Hematopoietic multipotent progenitor cell treated with erythropoietin and hydrocortisone succinate and interleukin-3 and kit ligand, for 8 days (in vitro differentiated cells): ENCODE measurements at regions not wholly inside any gene's neighbourhood (a gene's known extent, or its start where the extent isn't known, plus 50 kb on each side); places are given as distances from the start of the nearest gene placed in this dataset.

Source experiments
- DNase-seq: peaks from one replicate; pipeline ENCODE4 v3.0.0-alpha.2; 2015

DNA sequence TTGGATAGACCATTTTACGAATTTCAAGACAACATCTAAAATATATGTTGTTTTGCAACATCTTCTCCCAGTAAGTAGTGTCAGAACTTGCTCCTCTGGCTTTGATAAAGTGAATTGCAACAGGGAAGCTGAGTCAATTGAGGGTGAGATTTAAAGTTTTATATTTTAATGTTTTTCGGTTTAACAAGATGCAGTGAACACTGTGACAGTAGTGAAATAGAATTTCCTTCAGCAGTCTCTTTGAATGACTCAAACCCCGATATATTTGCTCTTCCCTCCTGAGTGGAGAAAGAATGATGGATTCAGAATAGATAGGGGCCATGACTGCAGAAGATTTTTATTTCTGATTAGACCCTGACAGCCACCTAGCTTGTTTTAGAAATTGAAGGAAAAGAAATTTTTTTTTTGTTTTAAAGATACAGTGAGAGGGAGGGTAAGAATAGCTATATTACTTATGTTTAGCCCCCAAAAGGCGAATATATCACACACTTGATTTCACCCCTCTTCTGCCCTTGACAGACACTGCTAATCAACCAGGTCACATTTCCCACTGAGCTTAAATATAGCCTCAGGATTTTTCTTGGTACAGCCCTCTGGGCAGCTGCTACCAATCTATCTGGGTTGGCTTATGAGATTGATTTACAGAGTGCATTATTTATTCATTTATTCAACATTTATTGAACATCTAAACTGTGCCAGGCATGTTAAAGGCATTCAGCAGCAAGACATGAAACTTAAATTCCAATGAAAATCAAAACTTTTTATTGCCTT, 183.3 kb upstream of the ADAMTS9 start:
- DNase-seq, result no peak

DNA sequence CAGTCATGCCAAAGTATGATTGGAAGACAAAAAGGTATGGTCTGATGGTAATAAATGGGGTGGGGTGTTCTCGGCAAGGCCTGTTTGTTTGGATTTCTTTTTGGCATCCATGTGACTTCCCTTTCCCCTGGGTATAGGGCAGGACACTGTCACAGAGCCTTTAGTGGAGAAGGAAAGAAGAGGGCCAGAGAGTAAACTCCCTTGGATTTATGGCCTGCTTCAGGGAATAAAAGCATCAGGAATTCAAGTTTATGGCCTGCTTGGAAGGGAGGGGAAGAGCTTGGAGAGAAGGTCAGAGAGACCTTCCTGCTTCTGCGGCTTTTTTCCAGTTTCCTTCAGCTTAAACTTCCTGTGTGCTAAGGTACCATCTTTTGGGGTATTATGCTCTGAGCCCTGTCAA, 179.4 kb upstream of the ADAMTS9 start:
- DNase-seq, result no peak

DNA sequence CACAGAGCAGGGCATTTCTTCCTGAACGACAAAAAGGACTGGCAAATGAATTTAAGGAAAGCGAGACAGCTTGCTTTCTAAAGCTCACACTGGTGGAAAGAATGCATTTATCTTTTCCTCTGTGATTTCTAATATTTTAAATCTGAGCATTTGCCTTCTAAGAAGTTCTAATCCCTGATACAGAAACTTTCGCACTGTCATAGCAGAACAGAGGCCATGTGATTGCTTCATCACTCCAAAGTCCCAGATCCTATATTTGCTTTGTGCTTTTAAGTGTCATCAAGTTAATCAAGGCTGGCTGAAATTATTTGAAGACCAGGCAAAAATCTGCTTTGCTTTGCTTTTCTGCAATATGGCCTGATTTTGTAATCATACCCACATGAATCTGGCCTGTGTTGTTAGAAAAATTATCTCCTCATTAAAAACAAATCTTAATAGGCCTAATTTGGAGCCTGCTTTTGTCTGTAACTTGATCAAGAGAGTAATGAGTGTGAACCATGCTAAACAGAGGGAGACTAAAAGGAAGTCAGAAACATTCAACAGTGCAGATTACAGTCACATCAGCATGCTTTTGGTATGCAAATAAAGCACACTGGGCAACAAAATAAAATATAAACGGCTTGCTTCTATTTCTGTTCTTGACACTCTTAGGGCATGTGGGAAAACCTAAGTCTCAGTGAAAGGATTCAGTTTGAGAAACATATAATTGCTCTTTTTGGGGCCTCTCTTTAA, 178.2 kb upstream of the ADAMTS9 start:
- DNase-seq, result no peak

DNA sequence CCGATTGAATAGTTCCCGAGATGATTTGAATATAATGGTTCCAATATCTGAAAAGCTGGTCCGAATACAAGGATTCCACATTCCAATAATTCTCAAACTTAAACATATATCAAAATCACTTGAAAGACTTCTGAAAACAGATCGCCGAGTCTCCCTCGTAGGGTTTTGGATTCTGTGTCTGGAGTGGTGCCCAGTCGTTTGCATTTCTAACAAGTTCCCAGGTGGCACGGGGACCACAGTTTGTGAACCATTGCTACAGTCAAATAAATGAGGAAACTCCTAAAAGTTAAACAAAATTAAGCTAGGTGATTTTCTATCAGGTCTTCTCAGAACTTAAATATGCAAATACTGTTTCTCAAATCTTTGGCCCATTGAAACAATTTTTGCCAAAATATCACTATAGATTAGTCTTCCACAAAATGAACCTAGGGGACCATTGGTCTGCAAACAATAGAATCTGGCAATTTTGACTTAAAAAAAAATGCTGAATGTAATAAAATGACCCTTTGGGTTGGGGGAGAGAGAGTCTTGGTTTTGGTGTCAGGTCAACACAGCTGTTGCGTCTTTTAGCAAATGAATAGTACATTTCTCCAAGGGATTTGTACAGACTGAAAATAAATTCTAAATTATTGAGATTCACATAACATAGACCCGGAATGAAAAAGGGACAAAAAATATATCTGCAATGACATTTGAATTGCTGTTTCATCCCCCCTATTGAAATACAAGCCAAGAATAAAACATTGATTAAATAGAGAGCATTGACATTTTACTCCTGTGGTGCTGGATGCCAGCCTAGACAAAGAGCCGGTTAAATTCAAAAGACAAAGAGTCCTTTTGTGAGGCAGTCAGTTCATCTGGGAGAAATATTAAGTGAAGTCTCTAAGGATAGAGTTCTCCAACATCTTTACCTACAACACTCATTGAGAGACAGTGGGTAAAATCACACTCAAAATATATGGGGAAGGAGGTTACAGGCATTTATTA, 175.7 kb upstream of the ADAMTS9 start:
- no peak for DNase-seq

DNA sequence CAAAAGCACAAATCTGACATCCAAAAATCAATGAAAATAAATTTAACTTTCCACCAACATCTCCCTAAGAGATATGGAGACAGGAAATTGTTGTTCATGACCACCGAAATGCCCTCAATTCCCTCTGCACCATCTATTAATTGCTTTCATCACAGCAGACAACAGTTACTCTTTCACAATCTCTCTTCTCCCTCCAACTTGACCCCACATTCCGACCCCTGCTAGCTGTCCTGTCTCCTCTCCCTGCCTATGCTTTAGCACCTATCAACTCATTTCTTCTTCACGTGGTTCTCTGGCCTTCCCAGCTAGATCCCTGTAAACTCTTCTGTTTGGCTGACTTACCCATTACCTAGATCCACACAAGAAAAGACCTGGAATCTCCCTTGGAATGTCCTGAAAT, 173.9 kb upstream of the ADAMTS9 start:
- no peak for DNase-seq

DNA sequence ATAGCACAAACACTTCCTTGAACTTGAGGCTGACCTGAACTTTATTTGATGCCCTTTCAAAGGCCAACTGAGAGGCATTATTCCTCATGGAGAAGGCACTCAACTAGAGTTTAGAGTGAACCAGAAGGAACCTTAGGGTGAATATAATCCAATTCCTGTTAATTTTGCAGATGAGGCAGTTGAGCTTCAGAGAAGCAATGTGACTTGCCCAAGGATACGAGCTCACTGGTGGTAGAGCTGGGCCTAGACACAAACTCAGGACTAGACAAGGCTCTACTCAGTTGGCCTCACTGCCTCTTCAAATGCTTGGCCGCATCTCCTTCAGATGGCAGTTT, 172.7 kb upstream of the ADAMTS9 start:
- no peak for DNase-seq

DNA sequence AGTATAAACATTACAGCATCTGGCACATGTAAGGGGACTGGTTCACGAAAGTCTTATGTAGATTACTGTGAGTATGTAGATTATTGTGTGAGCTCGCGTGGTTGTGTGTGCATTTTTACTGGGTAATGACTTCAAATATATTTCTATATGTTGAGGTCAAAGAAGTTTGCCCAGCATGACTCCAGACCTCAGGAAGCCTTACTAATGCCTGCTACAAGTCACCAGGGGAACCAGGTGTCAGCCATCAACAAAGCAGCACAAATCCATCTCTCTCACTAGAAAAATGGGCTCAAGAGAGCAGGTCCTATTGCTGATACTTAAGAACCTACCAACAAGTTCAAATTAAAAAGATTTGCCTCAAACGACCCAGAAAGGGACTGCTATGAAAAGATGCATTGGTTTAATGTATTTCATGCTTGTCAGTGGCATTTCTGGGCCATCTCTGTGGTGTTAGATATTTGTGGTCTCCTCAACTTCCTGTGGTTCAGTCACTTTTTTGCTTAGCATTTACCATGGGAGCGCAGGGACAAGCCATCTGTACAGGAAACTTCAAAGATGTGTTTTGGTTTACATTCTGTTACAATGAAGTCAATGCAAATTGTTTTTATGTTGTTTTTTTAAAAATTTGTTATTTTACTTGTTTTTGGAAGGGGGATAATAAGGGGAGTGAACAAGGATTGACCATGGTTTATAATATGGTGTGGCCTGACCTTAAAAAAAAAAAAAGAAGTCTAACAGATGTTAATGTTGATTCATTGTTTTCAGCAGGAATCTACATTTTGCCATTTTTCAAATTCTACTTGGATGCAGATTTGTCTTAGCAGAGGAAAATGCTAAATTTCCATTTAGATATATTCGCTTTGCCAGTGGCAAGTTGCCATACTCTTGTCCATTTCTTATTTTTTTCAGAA, 172.1 kb upstream of the ADAMTS9 start:
- DNase-seq, result no peak

DNA sequence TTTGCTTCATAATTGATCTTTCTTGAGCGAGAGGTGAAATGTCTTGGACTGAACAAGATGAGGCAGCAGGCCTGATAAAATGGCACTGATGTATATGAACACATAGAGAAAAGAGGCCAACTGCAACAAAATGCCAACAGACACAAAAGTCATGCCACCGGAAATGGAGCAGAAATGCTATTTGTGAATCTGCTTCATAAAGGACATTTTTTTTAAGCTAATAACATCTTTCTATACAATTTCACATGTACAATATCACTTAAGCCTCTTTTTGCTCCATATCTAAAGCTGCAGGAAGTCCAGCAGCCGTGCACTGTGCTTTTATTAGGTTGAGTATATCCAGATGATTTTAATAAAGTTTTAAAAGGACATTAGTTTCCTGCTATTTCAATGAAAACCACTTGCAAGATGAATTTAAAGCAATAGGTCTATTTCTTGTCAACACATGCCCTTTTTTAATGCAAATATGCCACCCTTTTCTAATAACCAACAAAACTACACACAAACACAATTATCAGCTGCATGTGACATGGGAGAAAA, 169.2 kb upstream of the ADAMTS9 start:
- DNase-seq, result no peak

DNA sequence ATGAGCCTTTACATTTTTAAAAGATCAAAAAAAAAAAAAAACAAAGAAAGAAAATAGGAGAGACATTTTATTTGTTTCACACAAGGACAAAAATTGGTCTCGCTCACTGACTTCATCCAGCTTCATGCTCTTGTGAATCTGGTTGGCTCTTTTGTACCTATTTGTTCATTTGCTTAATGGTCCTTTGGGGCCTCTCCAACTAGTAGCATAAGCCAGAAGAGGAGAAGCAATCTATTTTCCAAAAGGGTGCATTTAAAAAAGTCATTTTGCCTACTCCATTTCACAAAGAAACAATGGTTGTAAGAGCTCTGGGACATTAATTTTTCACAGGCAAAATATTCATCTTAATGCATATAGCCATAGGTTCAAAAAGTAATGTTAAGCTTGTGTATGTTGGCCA, 168.3 kb upstream of the ADAMTS9 start:
- DNase-seq, result no peak

DNA sequence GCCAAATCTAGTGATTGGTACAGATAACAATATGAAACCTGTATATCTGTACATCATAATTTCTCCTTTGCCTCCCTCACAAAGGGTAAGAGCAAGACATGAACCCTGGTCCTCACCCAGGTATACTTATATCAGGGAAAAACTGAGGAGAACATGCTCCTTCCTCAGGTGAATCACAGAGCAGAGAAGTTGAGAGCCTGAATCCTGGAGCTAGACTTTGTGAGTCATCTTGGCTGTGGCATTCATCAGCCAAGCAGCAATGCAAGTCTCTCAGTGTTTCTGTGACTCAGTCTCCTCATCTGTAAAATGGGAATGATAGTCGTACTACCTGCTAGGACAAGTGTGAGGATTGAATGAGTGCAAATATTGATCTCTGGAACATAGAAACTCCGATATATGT, 165.7 kb upstream of the ADAMTS9 start:
- no peak for DNase-seq

DNA sequence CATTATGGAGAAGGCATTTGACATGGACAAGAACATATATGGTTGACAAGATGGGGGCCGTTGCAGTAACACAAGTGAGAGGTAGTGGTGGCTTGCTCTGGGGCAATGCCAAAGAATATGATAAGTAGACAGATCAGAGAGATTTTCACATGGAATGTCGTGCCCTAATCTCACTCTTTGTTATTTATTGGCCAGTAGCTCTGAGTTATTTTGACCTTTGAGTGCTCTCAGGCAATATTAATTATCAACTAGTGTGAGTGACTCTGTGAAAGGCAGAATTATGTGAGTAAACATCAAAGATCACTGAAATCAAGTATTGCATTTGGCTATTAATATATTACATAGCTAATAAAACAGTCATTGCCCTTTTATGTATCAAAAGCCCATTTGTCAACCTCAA, 164.9 kb upstream of the ADAMTS9 start:
- DNase-seq, result no peak

DNA sequence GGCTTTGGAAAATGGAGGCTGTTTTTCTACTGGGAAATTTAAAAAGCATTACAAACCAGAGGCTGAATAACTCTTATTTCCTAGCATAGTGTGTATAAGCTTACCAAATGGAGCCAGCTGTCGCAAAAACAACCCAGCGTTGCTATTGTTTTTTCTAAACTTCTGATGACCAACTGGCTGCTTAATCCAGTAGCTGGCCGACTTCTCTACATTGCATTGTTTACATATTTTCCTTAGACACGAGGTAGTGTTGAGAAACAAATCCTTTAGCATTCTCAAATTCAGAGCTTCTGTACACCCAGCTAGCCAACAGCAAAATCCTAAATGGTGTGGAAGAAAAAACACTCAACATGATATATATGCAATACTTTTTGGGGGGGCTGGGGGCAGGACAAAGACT, 161.0 kb upstream of the ADAMTS9 start:
- DNase-seq, result no peak

DNA sequence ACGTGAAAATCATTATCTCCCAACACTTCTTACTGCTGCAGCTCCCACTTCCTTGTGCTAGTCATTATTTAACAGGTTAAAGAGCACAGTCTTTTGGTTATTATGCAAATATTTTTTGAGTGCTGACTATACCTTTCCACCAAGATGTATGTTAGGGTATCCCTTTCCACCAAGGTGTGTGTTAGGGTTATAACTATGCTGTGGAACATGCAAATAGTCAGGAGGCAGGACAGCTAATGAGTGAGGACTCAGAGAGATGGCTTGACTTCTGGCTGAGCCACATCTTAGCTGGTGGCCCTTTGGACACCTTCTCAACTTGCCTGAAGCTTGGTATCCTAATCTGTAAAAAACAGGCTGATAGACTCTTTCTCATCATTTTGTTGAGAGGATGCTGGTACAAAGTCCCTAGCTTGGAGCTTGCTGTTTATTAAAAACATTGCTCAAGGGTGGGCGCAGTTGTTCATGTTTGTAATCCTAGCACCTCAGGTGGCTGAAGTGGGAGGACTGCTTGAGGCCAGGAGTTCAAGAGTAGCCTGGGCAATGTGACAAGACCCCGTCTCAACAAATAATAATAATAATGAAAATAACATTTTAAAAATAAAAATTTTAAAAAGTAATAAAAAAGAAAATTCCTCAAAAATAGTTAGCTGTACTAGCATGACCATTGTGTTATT, 160.5 kb upstream of the ADAMTS9 start:
- DNase-seq, result no peak

DNA sequence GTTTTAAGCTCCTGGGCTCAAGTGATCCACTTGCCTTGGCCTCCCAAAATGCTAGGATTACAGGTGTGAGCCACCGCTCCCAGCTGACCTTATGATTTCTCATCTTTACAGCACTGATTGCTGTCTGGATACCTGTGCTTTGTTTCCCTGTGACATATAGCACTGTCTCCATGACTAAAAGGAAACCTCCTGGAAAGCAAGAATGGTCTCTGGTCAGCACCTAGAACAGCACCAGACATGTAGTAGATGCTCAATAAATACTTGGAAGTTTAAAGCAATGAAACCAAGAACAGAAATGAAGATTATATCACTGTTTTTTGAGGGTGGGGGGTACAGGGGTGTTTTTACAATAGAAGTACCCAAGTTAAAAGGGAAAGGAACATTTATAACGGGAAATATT, 156.8 kb upstream of the ADAMTS9 start:
- no peak for DNase-seq

DNA sequence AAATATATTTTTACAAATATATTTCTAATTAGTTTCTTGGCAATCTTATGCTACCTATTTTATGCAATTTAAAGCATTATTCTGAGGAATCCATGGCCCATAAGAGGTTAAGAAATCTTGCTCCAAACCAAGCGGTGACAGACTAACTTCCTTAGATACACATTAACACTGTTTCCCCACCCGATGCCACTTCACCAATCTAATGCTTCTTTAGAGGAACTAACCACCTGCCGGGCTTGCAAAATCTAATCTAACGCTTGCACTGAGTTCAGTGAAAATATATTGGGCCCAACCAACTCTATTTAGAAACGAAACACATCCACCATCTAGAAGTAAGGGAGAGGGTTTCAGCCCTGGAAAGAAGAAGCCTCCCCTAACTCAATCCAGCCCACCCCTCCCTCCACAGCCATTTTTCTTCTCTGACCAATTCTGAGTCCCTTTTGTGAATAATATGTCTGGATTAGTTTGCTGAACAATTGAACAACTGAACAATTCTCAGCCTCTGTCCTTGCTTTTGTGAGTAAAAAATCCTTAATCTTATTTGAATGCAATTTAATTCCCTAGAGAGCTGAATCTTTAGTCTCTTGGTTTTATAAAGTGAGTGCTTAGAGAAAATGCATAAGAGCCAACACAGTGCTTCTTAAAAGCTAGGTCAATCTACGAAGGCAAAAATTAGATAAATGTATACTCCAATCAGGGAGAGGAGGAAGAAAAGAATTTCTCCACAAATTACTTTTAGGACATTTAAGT, 150.4 kb upstream of the ADAMTS9 start:
- no peak for DNase-seq

DNA sequence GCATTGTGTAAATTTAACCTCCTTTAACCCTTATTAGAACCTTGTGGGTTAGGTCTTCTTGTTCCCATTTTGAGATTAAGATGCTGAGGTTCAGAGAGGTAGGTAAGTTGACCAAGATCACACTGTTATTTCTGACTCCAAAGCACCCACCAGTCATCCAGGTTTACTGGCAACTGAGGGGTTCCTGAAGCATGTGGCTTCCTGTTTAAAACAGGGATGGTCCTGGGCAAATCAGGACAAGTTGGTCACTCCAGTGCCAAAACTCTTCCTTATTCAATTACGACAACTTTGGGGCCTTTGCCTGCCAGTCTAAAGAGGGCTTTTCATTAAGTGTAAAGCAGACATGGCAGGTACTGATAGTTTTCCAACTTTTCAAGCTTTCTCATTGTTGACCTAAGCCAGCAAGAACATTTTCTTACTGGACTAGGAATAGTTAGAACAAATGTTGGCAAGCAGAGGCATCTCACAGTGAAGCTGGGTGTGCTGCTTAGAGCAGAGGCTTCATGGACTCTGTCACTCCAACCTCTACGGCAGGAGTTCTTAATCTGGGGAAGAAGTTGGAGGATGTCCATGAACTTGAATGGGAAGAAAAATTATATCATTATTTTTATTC, 149.4 kb upstream of the ADAMTS9 start:
- DNase-seq, result no peak

DNA sequence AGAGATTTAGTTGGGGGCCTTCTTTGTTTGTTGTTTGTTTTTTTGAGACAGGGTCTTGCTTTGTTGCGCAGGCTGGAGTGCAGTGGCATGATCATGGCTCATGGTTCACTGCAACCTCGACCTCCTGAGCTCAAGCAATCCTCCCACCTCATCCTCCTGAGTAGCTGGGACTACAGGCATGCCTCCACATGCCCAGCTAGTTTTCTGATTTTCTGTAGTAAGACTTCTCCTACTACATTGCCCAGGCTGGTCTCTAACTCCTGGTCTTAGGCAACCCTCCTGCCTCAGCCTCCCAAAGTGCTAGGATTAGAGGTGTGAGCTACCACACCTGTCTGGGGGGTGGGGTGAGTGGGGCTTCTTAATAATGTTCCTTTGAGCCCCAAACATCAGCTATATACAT, 148.3 kb upstream of the ADAMTS9 start:
- DNase-seq, result no peak

DNA sequence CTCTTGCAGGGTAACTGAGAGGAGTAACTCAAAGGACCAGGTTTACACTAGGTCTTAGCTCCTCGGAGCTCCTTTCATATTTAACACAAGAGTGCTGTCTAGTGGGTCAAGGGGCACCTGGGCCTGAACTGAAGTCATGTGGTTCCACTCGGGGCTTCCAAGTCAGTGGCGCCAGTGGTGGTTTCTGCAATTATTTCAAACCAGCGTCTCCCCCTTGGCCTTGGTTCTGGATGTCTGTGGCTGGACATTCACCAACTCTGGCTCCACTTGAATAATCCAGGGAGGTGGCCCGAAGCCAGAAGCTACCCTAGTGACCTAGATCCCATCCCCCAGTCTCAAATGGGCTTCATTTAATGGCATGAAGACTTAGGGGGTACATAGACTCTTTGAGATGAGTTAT, 144.3 kb upstream of the ADAMTS9 start:
- DNase-seq, result no peak

DNA sequence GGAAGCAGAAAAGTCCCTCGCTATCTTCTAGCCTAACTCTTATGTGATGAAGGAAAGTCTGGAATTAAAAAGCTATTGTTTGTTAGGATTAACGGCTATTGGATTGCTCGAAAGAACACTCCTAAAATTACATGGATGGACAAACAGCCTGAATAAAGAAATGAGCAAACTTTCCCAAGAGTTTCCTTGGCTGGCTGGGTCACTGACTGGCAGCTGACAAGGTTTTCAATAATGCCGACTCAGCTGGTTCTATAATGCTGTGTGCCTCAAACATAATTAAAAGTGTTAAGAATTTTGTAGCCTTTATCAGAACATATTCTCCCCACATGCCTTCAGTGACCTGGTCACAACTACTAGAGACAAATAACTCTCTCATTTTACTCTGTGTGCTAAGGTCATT, 142.9 kb upstream of the ADAMTS9 start:
- no peak for DNase-seq

DNA sequence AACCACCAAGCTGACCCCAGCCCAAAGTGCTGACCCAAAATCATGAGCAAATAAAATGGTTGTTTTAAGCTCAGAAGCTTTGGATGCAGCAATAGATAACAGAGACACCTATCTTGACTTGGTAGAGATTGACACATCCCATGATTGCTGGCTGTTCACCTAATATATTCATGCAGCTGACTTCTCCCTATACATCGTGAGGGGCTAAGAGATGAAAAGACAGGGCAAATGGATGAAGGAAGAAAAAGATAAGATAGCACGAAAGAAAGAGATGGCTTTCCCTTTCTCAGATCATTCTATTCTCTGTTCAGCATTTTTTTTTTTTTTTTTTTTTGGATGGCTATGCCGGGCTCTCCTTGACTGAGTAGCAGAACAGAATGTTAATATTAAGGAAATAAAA, 141.5 kb upstream of the ADAMTS9 start:
- DNase-seq, result no peak
